Midbrain (tissue), 1 donor: ENCODE measurements at regions not wholly inside any gene's neighbourhood (a gene's known extent, or its start where the extent isn't known, plus 50 kb on each side); places are given as distances from the start of the nearest gene placed in this dataset.

ENCODE experiments used
- DNase-seq: peaks from one replicate; lab custom pipeline; 2025; lab: John Stamatoyannopoulos, UW

GRCh38 chr4:124529131-124529530 lies 183.4 kb downstream of the ANKRD50 start:
- DNase-seq: no peak

DNA sequence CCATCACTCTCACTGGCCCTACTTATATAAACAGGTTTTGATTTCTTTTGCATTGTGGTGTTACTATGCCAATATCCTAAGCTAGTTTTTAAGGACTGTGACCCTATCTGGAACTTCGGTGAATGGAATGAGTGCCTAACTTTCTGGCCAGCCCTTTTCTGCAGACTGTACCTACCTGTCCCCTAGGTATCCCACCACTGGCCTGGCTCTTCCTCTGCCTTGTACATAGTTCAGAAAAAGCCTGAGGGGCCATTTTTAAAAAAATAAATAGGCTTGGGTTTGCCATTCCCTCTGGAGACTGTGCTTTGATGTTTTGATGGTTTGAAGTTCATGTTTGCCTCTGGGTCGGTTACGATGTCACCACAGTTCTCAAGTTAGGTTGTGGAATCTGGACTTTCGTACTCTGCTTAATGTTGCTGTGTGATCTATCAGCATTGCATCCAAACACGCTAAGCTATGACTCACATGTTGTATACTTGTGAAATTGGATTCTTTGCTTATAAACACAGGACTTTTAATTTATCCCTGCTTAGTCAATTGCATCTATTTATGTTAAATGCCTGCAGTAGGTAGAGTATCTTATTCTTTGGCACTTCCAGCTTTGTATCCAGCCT lies 182.0 kb downstream of the ANKRD50 start:
- DNase-seq: no peak

DNA sequence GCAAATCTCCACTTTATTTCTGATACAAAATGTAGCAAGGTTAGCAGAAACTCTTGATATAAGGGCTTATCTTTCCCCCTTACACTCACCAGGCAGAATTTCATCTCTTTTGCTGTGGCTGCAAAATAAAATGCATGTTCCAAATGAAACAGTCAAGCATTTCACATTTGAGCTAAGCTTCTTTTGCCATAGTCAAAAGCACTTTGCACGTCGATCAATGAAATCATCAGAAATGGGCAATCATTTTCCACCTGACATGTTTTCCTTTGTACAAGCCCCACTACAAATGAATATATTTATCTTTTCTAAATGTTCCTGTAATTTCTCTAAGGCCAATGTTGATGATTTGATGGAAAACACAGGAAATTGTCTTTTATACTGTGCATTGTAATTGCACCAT lies 178.4 kb downstream of the ANKRD50 start:
- DNase-seq: no peak

DNA sequence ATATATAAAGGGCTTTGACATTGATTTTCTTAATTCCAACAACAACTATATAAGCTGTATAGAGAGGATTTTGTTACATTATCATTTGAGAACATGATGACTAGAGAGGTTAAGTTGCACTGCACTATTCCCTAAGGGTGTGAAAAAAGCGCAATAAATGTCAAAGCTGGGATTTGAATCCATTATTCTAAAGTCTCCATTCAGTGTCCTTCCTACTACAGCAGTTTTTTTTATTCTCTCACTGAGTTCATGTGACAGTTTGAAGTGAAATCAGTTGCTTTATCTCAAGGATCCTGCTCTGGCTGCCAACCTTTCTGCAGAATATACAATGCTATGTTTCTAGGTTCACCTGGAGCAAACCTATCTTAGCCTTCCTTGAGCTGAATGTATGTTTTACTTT lies 177.5 kb downstream of the ANKRD50 start:
- DNase-seq: no peak

DNA sequence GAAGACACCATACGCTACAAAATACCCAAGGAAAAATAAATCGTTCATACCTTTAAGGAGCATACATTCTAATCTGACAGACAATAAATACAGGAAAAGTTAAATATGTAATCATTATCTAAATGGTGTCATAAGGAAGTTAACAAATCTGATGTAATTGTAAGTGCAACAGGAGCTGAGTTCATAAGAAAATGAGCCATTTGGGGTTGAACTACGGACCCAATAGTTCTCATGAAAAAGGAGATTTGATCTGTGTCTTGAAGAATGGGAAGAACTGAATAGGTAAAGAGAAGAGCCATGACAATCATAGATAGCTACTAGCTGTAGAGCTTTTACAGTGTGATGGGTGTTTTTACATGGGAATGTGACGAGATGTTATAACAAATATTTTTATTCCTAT lies 175.6 kb downstream of the ANKRD50 start:
- no peak for DNase-seq

DNA sequence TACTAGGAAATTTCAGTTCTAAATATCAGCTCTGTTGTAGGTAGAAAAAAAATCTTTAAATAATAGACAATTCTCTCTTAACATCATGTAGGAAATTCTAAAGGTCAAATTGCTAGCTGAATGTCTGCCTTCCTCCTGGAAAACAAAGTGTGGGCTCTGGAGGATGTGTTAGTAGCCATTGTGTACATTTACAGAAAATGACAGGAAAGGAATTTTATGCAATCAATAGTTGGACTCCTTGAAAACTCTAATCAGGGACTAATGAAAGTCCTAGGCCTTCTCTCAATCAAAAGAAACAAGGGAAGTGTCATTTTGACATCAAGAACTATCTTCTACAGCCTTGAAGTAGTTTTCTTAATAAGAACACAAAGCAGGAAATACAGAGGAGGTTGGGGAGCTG lies 174.6 kb downstream of the ANKRD50 start:
- no peak for DNase-seq

GRCh38 chr4:124540014-124540413 lies 172.5 kb downstream of the ANKRD50 start:
- DNase-seq: no peak

DNA sequence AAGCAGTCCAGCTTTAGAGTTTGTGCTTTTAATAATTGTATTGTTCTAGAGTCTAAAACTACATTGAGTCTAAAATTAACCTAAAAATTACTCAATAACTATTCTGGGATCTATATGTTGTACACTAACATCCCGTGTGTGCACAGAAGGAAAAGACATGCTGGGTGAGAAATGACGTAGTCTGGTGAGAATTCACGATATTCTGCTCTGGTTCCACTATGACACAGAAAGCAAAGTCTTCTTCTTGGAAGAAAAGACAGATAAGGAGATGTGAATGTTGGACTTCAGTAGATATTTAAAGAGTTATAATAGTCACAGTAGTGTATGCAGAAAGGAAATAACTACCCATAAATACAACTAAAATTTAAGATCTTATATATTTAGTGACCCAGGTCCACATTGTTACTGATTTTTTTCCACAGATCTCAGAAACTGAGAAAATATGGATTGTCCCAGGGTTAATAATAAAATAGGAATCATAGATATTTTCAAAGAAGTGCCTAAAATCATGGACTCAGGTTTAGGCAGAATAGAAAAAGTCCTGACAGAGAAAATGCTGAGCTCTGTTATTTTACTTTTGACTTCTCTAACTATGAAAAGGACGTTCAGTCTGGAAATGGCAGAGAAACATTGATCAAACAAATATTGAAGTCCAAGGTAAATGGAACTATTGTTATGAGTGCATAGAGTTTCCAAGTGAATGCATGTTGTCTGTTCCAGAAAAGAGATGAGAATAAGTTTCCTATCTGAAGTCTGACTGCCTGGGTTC lies 170.7 kb downstream of the ANKRD50 start:
- no peak for DNase-seq

DNA sequence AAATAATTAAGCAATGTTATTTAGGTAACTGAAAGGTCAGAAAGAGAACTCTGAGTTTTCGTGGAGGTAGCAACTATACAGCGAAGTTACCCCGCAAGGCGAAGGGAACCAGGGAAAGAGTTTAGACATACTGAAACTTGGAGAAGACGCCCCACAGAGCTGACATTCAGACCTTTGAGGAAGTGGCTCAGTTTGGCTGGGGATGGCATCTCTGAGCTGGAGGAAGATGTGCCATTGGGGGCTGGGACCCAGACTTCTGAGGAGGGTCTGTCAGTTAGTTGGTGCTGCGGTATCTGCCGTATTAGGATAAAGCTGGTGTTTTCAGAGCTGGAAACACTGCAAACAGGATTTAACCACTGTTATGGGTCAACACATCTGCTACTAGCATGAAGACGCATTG lies 156.6 kb downstream of the ANKRD50 start:
- no peak for DNase-seq

- DNase-seq: no peak
Observed at GRCh38 chr4:124564121-124564520, 148.4 kb downstream of the ANKRD50 start.

DNA sequence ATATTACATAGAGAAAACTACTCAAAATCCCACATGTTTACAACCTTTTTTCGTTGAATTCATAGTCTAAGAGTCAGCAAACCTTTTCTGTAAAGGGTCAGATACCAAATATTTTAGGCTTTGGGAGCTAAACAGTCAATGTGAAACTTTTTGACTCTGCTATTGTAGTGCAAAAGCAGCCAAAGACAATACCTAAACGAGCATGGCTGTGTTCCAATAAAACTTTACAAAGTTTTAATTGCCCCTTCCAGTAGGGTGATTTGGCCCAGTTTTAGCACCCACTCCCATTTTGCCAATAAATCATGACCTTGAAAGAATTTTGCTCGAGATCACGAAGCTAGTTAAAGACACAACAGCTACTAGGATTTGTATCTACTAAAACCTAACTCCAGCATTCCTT lies 147.2 kb downstream of the ANKRD50 start:
- no peak for DNase-seq

DNA sequence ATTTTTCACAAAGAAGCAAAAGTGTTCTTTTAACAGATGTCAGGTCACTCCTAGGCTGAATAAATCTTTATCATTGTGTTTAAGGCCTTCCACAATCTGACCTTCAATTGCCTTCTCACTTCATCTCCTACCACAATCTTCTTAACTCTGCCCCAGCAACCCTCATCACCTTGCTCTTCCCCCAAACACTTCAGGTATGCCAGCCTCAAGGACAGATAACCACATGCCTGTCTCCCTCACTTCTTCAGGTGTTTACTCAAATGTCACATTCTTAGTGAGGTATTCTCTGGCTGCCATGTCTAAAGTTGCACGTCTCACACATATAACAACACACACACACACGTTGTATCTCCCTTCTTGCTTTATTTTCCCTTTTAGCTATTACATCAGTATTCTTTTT lies 146.5 kb downstream of the ANKRD50 start:
- no peak for DNase-seq

DNA sequence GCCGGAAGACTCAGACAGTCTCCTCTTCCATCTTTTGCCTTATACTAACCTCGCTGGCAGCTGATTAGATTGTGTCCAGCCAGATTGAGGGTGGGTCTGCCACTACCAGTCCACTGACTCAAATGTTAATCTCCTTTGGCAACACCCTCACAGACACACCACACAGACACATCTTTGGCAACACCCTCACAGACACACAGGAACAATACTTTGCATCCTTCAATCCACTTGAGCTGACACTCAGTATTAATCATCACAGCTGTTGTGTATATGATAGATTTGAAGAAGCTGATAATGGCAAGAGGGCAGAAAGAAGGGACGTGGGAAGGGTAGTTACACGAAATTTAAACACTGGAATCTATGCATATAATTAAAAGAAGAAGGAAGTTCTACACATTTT lies 139.5 kb downstream of the ANKRD50 start:
- no peak for DNase-seq

DNA sequence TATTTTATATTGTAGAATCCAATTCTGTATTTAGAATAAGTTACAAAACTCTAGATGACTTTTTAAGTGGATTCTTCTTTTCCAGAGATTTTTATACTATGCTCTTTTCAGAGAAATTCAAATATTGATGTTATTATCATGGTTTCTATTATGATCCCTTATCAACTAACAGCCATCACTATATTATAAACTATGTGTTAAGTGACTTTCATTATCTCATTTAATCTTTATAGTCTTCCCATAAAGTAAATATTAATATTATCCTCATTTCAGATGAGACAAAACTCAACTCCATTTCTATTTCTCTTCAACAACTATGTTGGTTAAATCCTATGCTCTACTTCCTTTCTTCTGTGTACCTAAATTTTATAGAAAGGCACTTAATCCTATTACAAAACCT lies 132.6 kb downstream of the ANKRD50 start:
- no peak for DNase-seq

DNA sequence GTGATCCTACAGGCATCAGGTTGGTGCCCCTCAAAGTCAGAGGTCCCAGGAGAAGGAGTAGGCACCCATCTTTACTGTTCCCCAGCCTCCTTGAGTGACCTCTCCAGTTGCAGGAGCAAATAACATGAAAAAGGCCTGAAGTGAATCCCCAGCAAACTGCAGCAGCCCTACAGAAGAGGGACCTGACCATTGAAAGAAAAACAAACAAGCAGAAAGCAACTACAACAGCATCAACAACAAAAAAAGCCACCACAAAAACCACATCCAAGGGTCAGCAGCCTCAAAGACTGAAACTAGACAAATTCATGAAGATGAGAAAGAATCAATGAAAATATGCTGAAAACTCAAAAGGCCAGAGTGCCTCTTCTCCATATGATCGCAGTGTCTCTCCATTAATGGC lies 128.7 kb downstream of the ANKRD50 start:
- DNase-seq: no peak

GRCh38 chr4:124589786-124590185 lies 122.7 kb downstream of the ANKRD50 start:
- DNase-seq: no peak

GRCh38 chr4:124590480-124590879 lies 122.1 kb downstream of the ANKRD50 start:
- DNase-seq: no peak

DNA sequence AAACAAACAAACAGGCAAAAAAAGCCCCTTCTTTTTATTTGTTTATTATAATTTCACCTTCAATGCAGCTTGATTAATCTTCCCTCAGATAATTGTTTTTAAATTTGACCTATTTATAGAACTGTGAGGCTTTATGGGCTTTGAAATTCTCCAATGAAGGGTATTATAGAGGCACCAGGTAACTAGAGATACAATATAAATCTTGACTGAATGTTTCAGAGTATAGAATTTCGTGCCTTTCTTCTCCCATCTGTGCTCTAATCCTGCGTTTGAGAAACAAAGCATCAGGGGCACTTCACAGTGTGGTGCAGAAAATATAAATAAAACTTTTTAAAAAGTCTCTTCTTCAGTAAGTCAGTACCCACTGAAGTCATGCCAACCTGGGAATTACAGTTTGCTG lies 120.9 kb downstream of the ANKRD50 start:
- DNase-seq: no peak

- no peak for DNase-seq
Observed at GRCh38 chr4:124593494-124593893, 119.0 kb downstream of the ANKRD50 start.

DNA sequence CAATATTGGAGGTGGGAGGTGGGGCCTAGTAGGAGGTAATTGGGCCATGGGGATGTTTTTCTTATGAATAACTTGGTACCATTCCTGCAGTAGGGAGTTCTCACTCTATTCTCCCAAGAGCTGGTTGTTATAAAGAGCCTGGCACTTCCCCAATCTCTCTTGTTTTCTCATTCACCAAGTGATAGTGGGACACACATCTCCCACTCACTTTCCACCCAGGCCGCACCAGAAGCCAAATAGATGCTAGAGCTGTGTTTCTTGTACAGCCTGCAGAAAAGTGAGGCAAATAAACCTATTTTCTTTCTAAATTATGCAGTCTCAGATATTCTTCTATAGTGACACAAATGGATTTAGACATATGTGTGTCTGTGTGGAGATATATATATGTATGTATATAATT lies 117.6 kb downstream of the ANKRD50 start:
- DNase-seq: no peak

DNA sequence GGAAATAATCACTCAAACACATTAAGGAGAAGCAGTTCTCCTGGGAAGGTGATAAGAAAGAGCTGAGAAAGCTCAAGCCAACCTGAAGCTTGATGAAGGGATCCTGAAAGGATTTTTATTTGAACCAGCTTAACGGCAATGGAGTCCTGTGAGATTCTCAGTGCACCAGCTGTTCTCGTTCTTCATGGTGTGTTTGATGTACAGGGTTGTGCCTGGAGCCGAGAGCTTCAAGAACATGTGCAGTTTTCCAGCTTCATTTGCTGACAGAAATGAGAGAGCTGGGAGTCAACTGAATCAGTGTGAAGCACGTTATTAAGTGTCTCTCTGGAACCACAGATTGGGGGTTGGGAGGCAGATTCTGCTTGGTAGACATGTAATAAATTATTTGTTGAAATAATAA lies 115.7 kb downstream of the ANKRD50 start:
- DNase-seq: no peak

DNA sequence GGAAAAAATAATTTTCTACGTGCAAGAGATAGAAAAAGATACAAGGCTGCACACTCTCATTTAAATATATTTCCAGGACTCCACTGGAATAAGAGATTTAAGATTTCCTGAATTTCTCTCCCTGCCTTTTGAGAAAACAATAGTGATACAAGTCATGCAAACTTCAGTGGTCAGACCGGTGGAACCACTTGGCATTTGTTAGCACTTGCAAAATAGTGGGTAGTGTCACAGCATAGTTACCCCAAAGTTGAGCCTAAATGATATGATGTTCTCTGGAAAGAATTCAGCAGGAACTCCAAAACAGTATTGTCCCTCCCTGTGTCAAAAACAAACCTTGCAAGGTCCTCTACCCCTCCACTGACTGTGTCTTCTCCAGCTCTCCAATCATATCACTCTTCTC lies 102.3 kb downstream of the ANKRD50 start:
- DNase-seq: no peak
